ENCODE measurements at regions not wholly inside any gene's neighbourhood (a gene's known extent, or its start where the extent isn't known, plus 50 kb on each side); places are given as distances from the start of the nearest gene placed in this dataset.
A peak's percentile ranks its signal among the peaks of the same experiment; 100 is the strongest.

DNA sequence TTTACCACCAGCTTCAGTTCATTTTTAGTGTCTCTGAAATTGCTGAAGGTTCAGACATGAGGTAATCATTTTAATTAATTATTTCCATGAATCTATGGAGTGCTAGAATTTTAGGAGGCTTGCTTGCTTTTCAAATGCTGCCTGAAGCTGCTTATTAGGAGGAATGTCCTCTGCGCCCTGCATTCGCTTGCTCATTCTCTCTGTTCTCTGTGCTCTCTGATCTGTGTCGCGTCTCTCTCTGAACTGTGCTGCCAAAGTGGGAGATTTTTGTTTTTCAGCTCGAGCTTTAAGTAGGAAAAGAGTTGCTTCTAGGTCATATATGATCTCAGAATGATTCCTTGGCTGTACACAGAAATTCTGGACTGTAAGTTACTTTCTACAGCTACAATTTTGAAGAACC is 101.7 kb upstream of the PRR16 start:
- no peak for DNase-seq

DNA sequence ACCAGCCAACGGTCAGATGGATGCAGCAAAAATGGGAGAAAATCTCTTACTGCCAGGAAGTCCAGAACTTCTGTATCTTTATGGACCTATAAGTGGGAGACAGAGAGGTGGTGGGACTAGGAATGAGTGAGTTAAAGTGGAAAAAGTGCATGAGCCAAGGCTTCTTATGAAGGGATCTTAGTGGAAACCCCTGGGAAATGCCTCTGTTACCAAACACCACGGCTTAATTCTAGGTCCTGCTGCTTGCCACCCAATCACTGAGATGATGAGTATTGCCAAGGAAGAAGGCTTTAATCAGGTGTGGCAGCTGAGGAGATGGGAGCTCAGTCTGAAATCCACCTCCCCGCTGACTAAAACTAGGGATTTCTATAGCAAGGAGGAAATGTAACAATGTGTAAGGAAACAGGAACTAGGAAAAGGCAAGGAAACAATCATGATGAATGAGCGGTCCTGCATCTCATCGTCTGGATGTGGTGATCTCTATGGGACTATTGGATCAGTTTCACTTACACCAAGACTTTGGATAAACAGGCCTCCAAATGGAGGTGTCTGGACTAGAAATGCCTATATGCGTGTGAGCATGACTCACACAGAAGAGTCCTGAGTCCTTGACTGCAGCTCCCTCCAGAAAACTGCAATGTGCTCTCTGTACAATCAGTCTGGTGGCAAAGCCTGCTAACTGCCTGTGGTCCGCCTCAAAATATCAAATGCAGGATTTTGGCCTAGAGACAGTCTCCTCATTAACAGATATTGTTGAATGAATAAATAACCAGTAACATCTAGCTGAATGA is 98.2 kb upstream of the PRR16 start:
- peak; percentile 65 for DNase-seq

DNA sequence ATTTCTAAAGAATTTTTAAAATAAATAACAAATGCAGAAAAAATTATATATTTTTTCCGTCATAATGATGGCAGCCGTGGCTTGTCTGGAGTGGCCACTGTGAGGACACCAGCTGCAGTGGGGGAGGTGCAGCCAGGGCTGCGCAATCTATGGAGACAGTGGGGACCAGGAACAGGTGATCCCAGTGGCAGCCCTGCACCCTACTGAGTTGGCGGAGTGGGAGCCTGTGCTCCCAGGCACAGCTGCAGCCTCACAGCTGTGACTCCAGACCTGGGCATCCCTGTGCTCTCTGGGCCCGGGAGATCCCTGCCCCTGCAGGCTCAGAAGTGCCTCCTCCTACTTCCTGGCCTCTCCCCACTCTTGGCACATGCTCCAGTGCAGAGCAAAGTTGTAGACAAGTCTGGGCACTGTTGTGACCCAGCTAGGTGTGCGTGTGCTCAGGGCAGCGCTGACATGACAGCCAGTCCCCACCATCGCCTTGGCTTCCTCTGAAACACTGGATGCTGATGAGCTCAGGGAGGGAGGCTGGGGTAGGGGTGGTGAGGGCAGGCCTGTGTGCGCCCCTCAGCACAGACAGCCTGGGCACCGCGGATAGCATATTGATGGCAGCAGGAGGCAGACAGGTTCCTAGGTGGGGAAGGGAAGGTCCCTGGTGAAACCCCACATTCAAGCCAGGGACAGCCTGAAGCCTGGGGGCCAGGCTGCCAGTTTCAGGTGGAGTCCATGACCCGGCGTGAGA is 96.0 kb upstream of the PRR16 start:
- no peak for DNase-seq

DNA sequence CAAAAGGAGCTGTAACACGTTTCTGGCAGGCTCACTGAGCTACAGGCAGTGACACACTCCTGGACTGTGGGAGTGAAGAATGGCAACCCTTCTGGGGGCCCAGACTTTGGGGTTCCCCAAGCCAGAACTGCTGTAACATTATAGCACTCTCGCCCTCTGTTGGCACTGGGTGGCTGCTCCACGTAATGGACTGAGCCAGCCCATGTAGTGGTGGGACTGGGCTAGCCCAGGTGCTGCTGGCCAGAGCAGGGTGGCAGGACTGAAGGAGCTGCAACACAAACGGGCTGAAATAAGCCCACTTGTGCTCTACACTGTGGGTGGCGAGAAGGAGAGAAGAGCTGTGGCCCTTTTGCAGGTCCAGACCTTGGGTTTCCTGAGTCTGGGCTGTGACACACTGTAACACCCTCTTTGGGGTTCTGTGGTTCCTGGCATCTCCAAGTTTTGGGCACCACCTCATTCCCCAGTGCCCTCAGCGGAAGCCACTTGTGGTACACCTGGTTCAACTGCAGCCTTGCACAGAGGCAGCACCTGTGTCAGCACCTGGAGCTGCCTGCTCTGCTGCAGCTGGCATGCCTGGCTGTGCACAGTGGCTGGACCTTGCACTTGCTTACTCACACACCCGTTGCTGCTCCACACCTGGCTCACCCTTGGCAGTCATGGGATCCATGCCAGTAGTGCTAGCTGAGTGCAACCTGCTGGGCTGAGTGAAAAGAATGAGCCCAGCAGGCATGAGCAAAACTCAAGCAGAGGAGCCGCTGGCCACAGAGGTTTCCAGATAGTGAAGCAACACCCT is 95.0 kb upstream of the PRR16 start:
- DNase-seq: peak; percentile 47

DNA sequence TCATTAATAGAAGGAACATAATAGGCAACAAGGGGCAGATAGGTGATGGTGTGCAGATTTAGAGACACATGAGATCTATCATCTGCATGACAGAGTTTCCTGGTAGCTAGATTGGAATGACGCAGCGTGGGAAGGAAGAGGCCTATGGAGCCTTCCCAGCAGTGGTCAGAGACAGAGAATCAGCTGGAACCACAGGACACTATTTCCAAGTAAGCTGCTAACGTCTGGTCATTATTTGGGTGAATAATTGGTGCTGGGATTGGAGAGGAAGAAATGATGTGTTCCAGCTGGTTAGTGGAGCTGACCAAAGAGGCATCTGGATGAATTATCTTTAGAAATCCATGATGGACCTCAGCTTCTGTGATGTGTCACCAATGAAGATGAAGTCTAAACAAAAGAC is 91.2 kb upstream of the PRR16 start:
- no peak for DNase-seq

DNA sequence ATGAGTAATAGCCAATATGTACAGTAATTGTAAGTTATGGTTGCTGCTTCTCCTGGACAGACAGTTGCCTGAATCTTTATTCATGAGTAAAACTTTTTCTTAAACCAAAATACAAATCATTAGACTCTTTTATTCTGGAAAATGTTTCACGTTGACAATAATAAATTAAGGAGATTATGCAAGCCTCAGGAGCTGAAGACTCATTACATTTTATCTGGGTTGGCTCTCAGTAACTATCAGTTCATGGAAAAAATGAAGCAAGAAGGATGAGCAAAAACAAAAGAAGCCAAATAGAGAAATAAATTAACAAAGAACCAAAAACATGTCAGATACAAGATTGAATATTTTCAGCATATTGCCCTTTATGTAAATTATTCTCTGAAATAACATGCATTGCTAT is 88.9 kb upstream of the PRR16 start:
- no peak for DNase-seq

DNA sequence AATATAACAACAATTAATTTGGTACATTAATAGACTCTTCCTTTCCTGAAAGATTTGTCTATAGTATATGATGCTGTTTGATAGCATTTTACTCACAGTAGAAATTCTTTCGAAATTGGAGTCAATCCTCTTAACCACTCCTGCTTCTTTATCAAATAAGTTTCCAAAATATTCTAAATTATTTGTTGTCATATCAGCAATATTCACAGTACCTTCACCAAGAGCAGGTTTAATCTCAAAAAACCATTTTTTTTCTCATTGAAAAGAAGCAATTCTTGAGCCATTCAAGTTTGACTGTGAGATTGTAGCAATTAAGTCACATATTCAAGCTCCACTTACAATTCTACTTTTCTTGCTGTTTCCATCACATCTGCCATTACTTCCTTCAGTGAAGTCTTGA is 83.5 kb upstream of the PRR16 start:
- no peak for DNase-seq

DNA sequence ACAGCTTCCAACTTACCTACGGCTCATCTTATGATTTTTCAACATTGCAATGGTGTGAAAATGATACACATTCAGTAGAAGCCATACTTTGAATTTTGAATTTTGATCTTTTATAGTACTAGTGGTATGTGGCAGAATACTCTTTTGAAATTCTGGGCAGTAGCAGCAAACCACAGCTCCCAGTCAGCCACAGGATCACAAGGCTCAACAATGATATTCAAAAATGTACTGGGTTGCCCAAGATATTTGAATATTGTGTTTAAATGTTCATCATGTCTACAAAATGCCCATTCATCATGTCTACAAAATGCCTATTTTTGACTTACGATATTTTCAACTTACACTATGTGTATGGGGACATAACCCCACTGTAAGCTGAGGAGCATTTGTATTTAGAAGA is 81.3 kb upstream of the PRR16 start:
- DNase-seq: no peak

DNA sequence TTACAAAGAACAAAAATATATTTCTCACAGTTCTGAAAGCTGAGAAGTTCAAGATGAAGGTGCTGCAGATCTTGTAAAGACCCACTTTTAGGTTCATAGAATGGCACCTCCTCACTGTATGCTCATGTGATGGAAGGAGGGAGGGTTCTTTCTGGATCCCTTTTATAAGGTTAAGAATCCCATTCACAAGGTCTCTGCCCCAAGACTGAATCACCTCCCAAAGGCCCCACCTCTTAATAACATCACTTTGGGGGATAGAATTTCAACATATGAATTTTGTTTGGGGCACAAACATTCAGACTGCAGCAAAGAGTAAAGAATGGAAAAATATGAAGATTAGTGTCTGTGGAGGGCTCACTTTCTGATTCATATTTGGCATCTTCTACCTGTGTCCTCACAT is 77.1 kb upstream of the PRR16 start:
- DNase-seq: no peak

DNA sequence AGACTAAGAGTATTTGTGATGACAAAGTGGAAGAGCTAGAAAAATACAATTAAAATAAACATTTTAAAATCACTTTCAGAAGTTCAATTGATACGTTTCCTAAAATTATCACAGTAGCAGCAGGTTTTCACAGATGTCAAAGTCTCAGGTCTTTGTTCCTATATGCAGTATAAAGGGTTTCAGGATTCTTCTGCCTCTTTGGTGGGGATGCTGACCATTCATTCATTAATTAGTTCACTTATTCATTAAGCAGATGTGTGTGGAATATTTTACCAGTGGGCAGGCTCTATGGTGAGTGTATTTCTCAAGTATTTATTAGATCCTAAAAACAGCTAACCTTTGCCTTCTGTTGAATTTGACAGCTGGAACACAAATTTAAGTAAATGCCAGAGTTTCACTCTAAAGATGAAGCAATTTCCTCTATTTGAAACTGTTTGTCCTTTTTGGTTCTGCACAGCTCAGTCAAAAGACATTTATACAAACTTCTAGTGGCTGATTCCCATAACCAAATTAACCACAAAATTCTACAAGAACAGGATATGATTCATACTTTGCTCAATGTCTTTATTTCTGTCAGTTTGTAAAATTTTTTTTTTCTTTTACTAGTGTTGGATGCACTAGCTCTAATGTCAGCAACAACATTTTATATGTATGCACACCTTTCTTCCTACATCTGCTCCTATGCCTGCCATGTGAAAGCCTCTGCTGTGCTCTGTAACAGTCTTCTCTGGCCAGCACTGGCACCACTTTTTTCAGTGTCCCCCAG is 75.9 kb upstream of the PRR16 start:
- no peak for DNase-seq

DNA sequence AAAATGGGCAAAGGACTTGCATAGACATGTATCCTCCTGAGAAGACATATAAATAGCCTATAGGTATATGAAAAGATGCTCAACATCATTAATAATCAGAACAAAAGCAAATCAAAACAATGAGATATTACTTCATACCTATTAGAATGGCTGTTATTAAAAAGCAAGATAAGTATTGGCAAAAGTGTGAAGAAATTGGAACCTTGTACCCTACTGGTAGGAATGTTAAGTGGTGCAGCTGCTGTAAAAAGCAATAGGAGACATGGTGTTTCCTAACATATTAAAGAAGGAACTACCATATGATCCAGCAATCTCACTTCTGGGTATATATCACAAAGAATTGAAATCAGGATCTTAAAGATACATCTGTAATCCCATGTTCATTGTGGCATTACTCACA is 69.8 kb upstream of the PRR16 start:
- DNase-seq: no peak

DNA sequence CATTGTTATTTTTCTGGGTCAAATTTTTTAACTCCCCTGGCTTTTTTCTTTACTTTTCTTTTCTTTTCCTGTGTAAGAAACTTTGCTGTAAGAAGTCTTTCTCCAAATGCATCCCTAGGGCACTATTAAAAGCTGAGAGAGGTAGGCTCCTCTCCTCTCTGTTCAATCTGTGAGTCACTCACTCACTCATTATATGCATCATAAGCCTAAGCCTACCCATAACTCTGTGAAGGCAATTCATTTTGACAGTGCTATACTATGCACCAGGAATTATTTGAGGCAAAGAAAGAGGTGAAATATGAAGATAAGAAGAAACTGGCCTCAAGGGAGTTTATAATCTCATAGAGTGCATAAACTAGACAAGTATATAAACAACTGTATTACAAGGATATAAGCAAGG is 67.9 kb upstream of the PRR16 start:
- DNase-seq: no peak

DNA sequence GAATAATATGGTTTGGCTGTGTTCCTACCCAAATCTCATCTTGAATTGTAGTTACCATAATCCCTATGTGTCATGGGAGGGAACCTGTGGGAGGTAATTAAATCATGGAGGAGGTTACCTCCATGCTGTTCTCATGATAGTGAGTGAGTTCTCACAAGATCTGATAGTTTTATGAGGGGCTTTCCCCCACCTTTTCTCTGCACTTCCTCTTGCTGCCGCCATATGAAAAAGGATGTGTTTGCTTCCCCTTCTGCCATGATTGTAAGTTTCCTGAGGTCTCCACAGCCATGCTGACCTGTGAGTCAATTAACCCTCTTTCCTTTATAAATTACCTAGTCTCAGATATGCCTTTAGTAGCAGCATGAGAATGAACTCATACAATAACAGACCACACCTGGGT is 63.7 kb upstream of the PRR16 start:
- no peak for DNase-seq

DNA sequence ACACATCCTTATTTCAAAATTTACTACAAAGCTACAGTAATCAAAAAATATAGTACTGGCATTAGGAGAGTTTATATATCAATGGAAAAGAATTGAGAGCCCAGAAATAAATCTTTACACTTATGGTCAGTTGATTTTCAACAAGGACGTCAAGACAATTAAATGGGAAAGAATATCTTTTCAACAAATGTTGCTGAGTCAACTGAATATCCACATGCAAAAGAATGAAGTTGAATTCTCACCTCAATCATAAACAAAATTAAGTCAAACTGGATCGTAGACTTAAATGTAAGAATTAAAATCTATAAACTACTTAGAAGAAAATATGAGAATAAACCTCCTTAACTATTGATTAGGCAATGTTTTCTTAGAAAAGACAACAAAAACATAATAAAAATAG is 61.5 kb upstream of the PRR16 start:
- DNase-seq: no peak

DNA sequence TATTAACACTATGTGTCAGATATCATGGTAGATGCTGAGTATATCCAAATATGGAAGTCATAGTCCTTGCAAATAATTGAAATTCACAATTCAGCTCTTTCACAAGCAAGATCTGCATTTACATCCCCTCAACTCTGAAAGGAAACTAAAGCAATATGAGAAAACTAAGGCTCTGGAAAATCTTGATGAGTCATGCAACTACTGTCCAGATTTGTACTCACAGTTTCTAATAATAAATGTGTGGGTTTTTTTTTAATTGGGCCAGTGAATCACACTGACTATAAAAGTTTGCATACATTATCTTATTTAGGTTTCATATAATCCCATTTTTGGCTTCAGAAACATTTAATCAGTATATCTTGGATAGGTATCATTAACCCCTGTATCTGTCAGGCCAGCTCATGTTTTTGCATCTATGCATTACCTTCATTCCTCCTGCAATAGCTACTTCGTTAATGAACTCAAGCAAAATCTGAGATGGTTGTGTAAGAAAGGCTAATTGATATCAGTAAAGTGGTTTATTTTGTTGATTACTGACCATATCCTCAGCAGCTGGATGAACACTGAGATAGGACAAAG is 58.7 kb upstream of the PRR16 start:
- no peak for DNase-seq

DNA sequence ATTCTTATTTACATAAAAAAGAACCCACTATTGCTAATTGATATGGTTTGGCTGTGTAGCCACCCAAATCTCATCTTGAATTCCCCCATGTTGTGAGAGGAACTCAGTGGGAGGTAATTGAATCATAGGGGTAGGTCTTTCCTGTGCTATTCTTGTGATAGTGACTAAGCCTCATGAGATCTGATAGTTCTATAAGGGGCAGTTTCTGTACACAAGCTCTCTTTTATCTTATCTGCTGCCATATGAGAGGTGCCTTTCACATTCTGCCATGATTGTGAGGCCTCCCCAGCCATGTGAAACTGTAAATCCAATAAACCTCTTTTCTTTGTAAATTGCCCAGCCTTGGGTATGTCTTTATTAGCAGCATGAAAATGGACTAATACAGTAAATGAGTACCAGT is 58.2 kb upstream of the PRR16 start:
- no peak for DNase-seq

DNA sequence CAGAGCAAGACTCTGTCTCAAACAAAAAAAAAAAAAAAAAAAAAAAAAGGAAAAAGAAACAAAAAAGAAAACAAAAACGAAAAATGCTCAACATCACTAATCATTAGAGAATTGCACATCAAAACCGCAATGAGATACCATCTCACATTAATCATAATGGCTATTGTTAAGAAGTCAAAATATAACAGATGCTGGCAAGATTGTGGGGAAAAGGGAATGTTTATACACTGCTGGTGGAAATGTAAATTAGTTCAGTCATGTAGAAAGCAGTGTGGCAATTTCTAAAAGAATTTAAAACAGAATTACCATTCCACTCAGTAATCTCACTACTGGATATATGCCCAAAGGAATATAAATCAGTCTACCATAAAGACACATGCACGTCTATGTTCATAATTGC is 50.4 kb upstream of the PRR16 start:
- DNase-seq: no peak
